ENCODE measurements at regions not wholly inside any gene's neighbourhood (a gene's known extent, or its start where the extent isn't known, plus 50 kb on each side); places are given as distances from the start of the nearest gene placed in this dataset.

GRCh38 chr2:235157746-235158482 lies 206.1 kb downstream of the SH3BP4 start:
- TF ChIP-seq CTCF (IDR thresholded peaks at IDR 0.05) (no peak), POLR2A (IDR thresholded peaks at IDR 0.05) (no peak)

Measured in breast epithelium (tissue), 3 donors.